Neural cell (in vitro differentiated cells): ENCODE measurements at regions not wholly inside any gene's neighbourhood (a gene's known extent, or its start where the extent isn't known, plus 50 kb on each side); places are given as distances from the start of the nearest gene placed in this dataset.
"Not testable (repeated sequence)": the region's sequence is repeated elsewhere in the genome, so short reads cannot be mapped to it uniquely, and the experiment has no call there.

ENCODE experiments used
- CTCF ChIP-seq: fragments of 450-650 bp; IDR thresholded peaks from 2 replicates; pipeline ENCODE4 v1.5.1; 2014; ENCODE audit warnings: antibody characterized with exemption, mild to moderate bottlenecking, moderate library complexity; ENCODE audit not compliant: poor library complexity, severe bottlenecking
- EP300 ChIP-seq: fragments of 450-650 bp; conservative IDR thresholded peaks from 2 replicates; pipeline ENCODE4 v1.6.1; 2014; ENCODE audit warnings: antibody characterized with exemption, mild to moderate bottlenecking, moderate library complexity; ENCODE audit not compliant: poor library complexity, severe bottlenecking
- EZH2 ChIP-seq: fragments of 200-600, 300-800 bp; shearing (Covaris generic), sonication (generic); IDR thresholded peaks from 2 replicates; pipeline ENCODE4 v1.6.1; 2014; ENCODE audit warnings: antibody characterized with exemption, low read length, borderline replicate concordance, mild to moderate bottlenecking; ENCODE audit not compliant: insufficient read depth, poor library complexity, severe bottlenecking
- MXI1 ChIP-seq: fragments of 450-650 bp; conservative IDR thresholded peaks from 2 replicates; pipeline ENCODE4 v1.6.1; 2014; ENCODE audit warnings: antibody characterized with exemption, mild to moderate bottlenecking; ENCODE audit not compliant: poor library complexity, severe bottlenecking
- POLR2AphosphoS5 ChIP-seq: IDR thresholded peaks from 2 replicates; pipeline ENCODE4 v1.6.1; 2012
- RAD21 ChIP-seq: fragments of 450-650 bp; conservative IDR thresholded peaks from 2 replicates; pipeline ENCODE4 v1.6.1; 2014; ENCODE audit warnings: antibody characterized with exemption, mild to moderate bottlenecking, moderate library complexity
- REST ChIP-seq: IDR thresholded peaks from 2 replicates; pipeline ENCODE4 v1.6.1; 2012; ENCODE audit warnings: borderline replicate concordance
- SMC3 ChIP-seq: fragments of 450-650 bp; conservative IDR thresholded peaks from 2 replicates; pipeline ENCODE4 v1.6.1; 2014; ENCODE audit warnings: antibody characterized with exemption, mild to moderate bottlenecking, moderate library complexity; ENCODE audit not compliant: poor library complexity
- TAF1 ChIP-seq: IDR thresholded peaks from 2 replicates; pipeline ENCODE4 v1.6.1; 2012; ENCODE audit warnings: low read depth

- not testable (repeated sequence) for TF ChIP-seq CTCF, REST, EZH2, RAD21, TAF1, POLR2AphosphoS5, MXI1, SMC3, EP300
Observed at GRCh38 chr3:31115531-31115930, 221.1 kb upstream of the GADL1 start.
